NOMO-1 treated with DMSO at 0.1 percent for 48 hours (cell line): ENCODE measurements at regions not wholly inside any gene's neighbourhood (a gene's known extent, or its start where the extent isn't known, plus 50 kb on each side); places are given as distances from the start of the nearest gene placed in this dataset.
"Not testable (repeated sequence)": the region's sequence is repeated elsewhere in the genome, so short reads cannot be mapped to it uniquely, and the experiment has no call there.

Source experiments
- DNase-seq: peaks from one replicate; lab custom pipeline; 2025; ENCODE audit not compliant: unreplicated experiment; lab: John Stamatoyannopoulos, UW

DNA sequence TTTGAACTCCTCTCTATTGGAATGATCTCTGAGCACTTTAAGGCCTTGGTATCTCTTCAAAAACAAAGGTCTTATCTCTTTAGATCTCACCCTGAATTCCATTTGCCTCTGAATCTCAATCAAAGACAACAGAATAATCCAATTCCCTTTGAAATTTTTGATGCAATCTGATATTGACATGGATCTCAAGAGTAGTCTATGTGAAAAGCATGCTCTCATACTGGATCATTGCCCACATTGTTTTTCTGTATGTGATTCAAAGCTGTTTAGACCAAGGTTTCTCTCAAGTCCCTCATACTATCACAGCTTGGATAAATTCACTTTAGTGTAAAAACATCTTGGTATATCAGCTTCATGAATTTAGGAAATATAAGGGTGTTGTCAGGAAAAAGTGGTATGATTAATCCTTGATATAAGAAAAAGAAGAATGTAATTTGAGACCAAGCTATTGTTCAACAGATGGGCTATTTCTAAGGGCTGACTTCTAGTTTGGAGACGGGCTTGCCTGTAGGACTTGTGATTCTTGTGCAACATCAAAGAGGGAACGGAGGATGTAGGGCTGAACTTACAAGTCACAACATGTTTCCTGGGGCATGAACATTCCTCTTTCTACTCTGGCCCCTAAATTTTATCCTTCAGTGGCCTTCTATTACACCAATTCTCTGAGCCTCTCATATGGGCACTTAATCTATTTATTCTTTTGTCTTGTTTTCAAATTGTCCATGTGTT, 77.9 kb upstream of the CITED2 start:
- DNase-seq: peak; percentile 79

DNA sequence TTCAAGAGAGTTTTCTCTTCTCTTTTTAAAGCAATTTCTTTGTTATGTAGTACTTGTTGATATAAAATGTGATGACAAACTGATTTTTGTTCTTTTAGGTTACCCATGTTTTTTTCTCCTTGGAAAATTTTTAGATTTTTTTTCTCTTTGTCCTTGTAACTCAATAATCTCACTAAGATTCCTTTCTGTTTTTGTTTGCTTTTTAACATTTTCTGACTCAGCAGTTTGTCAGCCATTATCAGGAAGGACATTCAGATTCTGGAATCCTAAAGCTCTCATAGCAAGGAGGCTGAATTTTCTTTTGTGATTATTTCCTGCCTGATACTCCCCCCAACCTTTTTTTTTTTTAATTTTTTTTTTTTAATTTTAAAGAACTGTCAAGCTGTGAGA, 75.2 kb upstream of the CITED2 start:
- DNase-seq: no peak

DNA sequence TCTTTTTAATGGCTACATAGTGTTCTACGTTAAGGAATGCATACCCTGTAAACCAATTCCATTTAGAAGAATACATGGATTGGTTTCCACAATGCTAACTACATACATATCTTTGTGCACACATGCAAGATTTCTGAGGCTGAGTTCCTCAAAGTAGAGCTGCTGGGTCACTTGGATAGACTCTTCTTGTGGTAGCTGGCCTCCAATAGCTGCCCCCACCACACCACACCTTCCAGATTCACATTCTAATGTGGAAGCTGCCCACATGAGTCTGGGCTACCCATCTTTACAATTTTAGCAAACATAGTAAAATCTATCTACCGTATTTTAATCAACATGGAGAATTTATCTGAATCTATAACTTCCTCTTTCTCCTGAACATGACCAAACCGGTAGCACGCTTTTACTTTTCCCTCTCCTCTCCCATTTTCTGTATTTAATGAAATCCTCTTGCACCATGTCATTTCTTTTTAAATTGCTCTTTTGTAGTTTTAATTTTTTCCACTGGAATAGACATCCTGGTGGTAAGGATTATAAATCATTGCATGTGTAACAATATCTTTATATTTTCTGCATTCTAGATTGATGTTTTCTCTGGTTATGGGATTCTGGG, 74.7 kb upstream of the CITED2 start:
- DNase-seq: peak; percentile 19

DNA sequence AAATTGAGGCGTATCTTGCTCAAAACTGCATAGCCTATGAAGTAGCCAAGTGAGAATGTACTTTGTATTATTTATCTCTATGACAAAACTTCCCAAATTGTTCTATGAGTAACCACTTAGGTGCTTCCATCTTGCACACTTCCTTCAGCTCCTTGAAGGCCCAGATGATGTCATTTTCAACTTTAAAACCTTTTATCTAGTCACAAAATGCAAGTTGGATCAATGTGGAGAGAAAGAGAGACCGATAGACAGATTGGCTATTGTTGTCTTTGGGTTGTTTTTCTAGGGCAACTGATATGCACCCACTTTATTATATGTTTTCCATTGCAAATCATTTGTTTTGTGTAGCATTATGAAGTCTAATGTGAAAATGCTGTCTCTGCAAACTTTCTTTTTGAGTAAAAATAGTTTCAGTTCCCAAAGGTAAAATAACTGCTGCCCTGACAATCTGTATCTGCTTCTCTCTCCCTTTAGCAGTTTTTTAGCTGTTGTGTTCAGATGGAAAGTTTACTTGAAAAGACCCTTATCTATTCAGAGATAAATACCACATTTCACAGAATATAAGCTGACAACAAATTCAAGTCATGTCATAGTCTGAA, 73.7 kb upstream of the CITED2 start:
- DNase-seq: peak; percentile 8

DNA sequence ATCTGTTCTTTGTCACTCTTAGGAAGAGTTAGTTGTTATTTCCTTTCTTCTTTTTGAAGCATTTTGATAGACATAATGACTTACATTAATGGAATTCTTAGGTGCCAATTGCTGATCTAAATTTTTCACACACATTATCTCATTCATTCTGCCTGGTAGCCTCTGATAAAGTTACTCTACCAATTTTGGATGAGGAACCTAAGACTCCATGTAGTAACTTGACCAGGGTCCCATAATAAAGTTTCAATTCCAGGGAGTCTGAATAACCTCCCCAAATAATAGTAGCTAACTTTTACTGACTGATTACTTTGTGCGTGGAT, 73.2 kb upstream of the CITED2 start:
- no peak for DNase-seq

DNA sequence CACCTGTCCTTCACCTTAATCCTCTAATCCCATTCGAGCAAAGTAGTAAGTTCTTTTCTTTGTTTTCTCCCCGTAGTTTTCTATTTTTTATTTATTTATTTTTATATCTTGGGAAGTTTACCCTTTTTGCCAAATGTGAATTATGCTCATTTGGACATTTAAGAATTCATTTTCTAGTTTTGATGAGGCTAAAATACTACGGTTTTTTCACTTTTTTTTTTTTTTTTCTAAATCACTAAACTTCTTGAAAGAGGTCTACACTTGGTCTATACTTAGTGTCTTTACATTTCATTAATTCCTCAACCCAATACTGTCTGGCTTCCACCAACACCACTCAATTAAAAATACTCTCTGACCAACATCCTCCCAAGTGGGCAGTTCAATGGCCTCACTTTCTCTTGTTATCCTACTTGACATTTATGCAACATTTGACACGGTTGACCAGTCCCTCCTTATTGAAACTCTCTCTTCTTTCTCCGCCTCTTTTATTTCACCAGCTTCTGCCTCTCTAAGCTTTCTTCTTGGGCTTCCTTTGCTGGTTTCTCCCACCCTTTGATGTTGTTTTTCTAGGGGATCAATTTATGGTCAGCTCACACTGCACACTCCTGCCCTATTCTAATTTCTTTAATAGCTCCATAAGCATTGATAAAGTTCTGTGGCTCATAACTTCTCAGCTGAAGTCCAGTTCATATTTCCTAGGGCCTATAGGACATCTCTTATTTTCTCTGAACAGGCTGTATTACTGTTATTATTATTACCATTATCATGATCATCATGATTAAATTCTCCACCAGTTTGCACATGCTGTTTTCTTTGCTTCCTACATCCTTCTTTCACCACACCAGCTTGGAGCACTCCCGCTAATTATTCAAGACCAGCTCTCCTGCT, 72.6 kb upstream of the CITED2 start:
- no peak for DNase-seq

DNA sequence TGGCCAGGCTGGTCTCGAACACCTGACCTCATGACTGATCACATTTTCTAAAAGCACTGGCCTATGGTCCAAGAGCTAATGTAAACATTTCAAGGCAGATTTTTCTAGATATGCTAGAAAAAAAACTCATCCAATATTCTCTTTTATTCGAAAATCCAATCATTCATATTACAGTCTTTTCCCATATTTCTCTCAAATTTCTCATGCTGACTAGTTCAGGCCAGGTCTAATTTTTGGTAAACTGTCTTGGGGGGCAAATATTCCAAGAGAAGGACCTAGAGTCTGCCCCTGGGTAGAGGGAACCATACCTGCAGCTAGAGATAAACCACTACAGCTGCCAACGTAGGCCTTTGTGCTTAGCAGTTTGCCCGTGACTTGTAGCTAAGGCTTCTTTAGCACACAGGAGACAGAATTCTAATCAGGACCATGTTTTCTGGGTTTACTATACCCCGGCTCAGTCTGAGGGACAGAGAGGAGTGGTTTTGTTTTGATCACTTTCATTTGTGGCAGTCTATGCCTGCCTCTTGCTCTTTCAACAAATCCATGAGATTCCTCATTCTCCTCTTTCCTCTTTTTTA, 71.8 kb upstream of the CITED2 start:
- no peak for DNase-seq

DNA sequence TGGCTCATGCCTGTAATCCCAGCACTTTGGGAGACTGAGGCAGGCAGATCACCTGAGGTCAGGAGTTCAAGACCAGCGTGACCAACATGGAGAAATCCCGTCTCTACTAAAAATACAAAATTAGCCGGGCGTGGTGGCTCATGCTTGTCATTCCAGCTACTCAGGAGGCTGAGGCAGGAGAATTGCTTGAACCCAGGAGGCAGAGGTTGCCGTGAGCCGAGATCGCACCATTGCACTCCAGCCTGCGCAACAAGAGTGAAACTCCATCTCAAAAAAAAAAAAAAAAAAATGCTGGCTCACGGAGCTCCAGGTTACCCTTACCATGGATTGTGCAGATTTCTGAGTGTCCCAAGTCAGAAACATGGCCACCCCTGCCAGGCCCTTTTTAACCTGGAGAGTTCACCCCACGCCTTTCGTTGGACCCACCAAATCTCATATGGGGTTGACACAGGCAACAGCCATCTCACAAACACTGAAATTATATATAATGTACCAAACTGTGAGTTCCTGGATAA, 69.9 kb upstream of the CITED2 start:
- not testable (repeated sequence) for DNase-seq

DNA sequence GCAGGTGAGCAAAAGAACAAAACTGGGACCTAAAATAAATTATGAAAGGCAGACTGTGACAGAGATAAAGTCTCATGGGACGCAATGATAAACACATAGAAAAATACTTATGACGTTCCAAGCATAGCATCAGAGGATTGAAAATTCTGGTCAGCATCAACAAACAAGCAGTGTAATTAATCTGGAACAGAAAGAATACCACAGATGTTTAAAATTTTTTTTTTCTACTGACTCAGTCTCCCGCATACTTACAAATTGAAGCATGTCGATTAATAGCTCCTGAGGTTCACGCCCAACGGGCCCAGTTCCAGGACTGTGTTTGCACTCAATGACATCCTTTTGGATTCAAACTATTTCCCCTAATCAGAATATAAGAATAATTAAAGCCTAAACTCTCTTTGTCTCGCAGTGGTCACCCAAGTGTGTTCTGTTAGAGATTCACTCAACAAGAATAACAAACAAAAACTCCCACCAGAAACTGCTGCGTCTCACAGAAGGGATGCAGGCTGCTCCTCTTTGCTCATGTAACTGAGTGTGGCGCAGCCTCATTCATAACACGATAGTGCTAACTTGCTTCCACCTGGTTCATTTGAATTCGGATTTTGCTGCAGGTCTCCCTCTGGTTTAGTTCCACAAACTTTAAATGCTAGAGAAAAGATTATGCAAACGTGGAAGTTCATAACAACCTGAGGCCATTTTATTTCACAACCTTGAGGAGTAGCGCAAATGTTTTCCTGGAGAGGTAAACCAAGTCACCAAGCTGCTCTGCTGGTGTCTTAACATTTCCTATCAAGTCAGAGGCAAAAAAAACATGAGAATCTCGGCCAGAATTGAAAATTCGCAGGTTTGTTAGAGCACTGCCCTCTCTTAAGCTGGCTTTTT, 69.0 kb upstream of the CITED2 start:
- DNase-seq: no peak

DNA sequence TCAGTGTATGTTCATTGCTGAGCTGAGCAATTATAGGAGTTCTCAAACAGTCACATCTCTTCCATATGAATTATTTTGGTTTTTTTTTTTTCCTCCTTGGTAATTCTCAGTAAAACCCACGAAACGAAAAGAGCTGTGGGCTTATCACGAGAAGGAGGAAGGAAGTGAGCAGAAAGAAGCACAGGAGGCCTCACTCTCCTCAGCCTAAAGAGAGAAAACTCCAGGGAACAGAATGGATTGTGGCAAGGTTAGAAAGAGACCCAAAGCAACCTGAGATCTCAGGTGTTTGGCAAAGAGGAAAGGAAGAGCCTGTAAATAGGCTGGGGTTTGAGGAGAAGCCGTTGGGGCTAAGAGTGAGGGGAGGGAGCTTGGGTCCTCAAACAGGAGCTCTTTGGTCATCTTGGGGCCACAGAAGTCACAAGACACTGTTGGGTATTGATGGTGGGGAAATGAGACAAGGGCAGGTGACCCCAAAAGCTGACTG, 67.8 kb upstream of the CITED2 start:
- DNase-seq: peak; percentile 46

DNA sequence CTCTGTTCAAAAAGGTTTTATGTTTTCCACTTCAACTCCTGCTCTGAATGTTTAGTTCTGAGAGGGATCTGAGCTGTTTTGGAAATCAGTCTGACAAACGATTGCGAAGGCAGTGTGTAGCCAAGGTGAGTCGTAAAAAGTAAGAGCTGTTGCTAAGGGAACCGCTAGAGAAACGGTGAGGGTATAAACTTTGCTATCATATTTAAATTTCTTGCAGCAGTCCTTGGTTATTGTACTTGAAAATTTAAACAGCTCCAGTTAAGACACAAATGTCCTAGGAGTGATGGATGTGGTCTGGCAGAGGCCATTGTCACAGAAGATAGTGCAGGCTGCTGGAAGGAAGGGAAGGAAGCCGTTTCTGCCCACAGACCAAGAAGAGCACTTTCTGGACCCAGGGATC, 64.9 kb upstream of the CITED2 start:
- DNase-seq: peak; percentile 9

DNA sequence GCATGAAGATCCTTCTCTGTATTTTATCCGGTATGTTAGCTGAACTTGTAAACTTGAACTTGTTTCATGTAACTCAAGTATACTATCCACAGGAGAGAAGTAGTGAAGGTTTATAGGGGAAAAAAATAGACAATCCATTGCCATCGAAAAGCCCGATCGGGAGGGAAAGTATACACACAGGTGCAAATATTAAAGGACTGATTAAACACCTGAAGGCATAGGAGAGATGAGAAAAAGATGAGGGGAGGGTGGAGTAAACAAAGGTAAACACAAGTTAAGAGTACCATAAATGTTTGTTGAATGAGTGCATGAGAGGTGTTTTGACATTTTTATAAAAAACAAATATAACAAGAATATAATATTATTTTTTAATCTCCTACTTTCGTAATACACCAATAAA, 64.3 kb upstream of the CITED2 start:
- no peak for DNase-seq

DNA sequence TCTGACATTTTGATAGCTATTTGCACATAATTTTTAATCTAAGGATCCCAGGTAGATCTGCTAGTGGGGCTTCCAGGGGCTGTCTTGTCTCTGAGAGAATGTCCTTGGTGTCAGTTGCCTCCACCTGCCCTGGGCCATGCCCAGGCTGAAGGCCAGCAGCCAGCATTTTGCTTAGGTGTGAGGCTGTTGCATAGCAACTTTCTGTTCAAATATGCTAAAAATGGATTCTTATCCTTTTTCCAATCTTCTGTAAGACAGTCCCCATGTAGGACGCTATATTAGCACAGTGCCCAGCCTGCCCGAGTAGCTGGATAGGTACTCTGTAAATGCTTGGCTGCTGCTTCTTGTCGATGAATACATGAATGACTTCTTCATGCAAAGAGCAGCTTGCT, 62.5 kb upstream of the CITED2 start:
- DNase-seq: no peak

DNA sequence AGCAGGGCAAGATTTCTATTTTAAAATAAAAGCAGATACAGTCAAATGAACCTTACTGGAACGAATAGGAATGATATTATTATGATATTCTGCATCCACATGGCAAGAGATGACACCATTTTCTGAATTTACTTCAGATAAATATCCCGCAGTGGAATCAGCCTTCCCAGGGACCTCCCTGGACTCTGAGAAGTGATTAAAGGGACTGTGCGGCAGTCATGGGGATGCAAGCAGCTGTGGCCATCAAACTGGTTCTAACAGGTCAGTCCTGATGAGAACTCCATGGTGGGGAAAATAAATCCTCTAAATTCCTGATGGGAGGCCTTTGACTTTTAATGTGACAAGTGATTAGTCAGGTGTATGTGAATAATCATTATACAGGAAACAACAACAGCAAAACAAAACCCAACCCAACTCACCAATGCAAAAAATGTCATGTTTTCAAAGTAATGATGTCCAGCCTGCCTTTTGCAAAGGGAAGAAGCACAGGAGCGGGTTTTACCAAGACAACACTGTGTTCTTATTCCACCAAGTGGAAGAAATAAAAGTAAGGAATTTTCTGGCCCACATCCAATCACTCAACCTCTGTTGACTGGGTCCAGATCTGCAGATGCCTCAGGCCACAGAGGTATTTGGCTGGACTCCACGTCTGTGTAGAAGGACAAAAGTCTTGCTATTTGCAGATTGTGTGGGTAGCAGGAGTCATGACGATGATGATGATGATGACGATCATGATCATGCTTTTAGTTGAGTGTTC, 61.9 kb upstream of the CITED2 start:
- DNase-seq: no peak

DNA sequence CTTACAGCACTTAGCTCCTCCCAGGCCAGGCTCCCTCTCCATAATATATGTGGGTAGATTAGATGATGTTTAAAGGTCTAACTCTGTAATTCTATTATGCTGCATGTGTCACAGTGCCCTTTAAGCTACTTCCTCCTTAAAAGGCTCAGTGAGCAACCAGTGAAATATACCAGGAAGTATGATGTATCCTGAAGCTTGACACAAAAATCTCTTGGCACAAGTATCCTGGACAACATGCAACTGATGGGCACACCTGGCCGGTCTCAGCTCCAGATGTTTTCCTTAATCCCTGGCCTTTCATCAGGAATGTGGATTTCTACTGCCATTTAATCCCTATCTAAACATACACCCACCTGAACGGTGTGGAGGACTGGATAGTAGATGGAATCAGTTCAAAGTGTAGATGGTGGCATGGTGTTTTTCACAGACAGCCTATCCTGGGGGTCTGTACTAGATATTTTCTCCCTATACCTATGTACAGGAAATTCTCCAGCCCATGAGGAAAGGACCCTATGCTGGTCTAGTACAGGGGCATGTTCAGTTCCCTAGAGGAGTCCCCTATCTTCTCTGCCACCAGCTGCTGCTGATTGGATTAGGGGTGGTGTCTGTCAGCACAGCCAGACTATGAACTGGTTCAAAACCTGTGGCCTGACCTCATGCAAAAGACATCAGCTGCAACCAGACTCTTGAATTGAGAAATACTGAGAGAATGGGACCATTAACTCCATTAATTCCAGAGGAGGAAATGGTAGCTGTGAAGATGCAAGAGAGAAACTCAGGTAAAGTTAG, 59.4 kb upstream of the CITED2 start:
- peak; percentile 62 for DNase-seq

DNA sequence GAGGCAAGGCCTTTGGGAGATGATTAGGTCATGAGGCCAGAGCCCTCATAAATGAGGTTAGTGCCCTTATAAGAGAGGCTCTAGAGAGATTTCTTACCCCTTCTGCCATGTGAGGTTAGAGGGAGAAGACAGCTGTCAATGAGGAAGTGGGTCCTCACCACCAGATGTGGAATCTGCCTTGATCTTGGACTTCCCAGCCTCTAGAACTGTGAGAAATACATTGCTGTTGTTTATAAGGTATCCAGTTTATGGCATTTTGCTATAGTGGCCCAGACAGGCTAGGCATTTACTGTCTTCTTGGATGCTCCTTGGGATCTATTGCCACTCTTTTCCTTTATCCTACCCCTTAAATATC, 57.1 kb upstream of the CITED2 start:
- no peak for DNase-seq

DNA sequence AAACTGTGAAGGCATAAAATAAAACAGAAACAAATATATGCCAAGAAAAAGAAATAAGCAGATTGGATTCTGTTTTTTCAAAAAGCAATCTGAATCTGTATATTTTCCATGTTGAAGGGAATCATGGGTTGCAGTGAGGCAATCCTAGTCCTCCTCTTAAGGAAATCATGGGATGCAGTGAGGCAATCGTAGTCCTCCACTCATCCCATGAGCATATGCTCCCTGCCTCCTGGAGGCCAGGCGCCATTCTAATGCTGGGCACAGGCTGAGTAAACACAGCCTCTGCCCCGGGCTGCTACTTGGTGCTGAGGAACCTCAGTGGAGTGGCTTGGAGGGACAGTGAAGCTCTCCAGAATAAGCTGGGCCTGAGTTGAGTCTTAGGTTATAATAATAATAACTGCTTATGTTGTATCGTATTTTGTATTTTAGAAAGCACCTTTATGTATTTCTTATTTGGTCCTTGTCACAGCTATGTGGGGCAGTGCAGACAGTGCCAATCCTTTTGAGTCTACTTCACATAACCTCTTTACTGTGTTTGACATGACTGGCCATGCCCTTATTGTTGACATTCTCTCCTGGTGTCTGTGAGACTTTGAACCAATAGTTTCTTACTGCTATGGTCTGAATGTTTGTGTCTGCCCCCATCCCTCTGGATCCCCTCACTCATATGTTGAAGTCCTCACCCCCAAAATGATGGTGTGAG, 56.6 kb upstream of the CITED2 start:
- DNase-seq: no peak

DNA sequence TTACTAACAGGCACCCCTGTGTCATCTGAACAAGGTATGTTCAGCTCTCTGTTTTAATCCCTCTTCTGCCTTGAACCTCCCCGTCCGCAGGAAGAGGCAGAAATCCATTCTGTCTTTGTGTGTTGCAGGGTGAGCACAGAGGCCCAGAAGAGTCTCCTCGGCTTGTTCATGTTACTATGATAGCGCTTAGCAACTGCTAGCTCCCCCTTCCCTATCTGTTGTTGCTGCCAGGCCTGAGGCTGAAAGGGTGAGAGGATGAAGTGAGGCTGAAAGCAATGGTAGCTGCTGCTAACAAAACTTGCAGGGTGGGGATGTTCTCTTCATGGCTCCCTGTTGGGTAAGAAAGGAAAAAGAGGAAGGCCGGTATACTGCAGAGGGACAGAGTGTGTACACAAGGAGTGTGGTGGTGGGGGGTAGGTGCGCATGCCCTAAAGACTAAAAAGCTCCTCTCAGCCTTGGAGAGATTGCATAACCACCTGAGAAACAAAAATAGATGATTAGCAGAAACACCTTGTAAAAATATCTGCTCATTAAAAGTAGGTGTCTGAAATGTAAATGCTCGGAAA, 55.2 kb upstream of the CITED2 start:
- DNase-seq: peak; percentile 83
